ENCODE measurements at regions not wholly inside any gene's neighbourhood (a gene's known extent, or its start where the extent isn't known, plus 50 kb on each side); places are given as distances from the start of the nearest gene placed in this dataset.

- TF ChIP-seq ZNF462 (CRISPR knock-in tag; IDR thresholded peaks at IDR 0.05) (no peak), STAT1 (IDR thresholded peaks at IDR 0.05; ENCODE audit: unreplicated experiment) (no peak), POLR2AphosphoS5 (IDR thresholded peaks at IDR 0.05; ENCODE audit: low read depth) (no peak), REST (IDR thresholded peaks at IDR 0.05; ENCODE audit: unreplicated experiment) (no peak), CTCF (conservative IDR thresholded peaks at IDR 0.05; ENCODE audit: low read depth in 2 of 2) (no peak), EZH2 (IDR thresholded peaks at IDR 0.05; ENCODE audit: low read depth, unreplicated experiment) (no peak), ETS1 (IDR thresholded peaks at IDR 0.05) (no peak)
These were observed 71.6 kb upstream of the PSMD7 start (continued) for GRCh38 chr16:74224828-74225612.
